ENCODE measurements at regions not wholly inside any gene's neighbourhood (a gene's known extent, or its start where the extent isn't known, plus 50 kb on each side); places are given as distances from the start of the nearest gene placed in this dataset.

- Mint-ChIP-seq H3K9me3 (peaks cover 46% of the 10 kb centered on the region), H3K4me1 (no peaks in the 10 kb centered on the region), H3K27me3 (ENCODE audit: low read depth) (no peaks in the 10 kb centered on the region), H3K27ac (no peak overlapping the region), H3K4me3 (no peak overlapping the region), H3K36me3 (peaks cover 7% of the 10 kb centered on the region)
- no peak for TF ChIP-seq CTCF (IDR thresholded peaks at IDR 0.05; ENCODE audit: unreplicated experiment)
- DNase-seq (ENCODE audit: low spot score in 2 of 2, unreplicated experiment in 2 of 2) = no peak
These were observed 630.4 kb upstream of the CCDC179 start for GRCh38 chr11:23490557-23491235.

- DNase-seq (ENCODE audit: low spot score in 2 of 2, unreplicated experiment in 2 of 2) = no peak
- H3K36me3 Mint-ChIP-seq = no peaks in the 10 kb centered on the region
- no peaks in the 10 kb centered on the region for H3K27me3 Mint-ChIP-seq (ENCODE audit: low read depth)
- no peak for TF ChIP-seq CTCF (IDR thresholded peaks at IDR 0.05; ENCODE audit: unreplicated experiment)
- peaks cover 10% of the 10 kb centered on the region for H3K9me3 Mint-ChIP-seq
- H3K4me3 Mint-ChIP-seq = no peak overlapping the region
- no peak overlapping the region for H3K27ac Mint-ChIP-seq
- H3K4me1 Mint-ChIP-seq = no peaks in the 10 kb centered on the region
These were observed 634.7 kb upstream of the CCDC179 start for GRCh38 chr11:23494981-23495380.

GRCh38 chr11:23496340-23496739 lies 636.1 kb upstream of the CCDC179 start:
- no peak for TF ChIP-seq CTCF (IDR thresholded peaks at IDR 0.05; ENCODE audit: unreplicated experiment)

GRCh38 chr11:23497040-23497439 lies 636.8 kb upstream of the CCDC179 start:
- Mint-ChIP-seq H3K27ac (no peak overlapping the region), H3K27me3 (ENCODE audit: low read depth) (no peaks in the 10 kb centered on the region), H3K9me3 (no peaks in the 10 kb centered on the region), H3K36me3 (no peaks in the 10 kb centered on the region), H3K4me3 (no peak overlapping the region), H3K4me1 (no peaks in the 10 kb centered on the region)
- DNase-seq (ENCODE audit: low spot score in 2 of 2, unreplicated experiment in 2 of 2) = no peak
- no peak for TF ChIP-seq CTCF (IDR thresholded peaks at IDR 0.05; ENCODE audit: unreplicated experiment)

More at GRCh38 chr11:23496340-23496739, 636.1 kb upstream of the CCDC179 start:
- DNase-seq (ENCODE audit: low spot score in 2 of 2, unreplicated experiment in 2 of 2) = no peak
- Mint-ChIP-seq H3K36me3 (no peaks in the 10 kb centered on the region), H3K27me3 (ENCODE audit: low read depth) (no peaks in the 10 kb centered on the region), H3K9me3 (peaks cover 5% of the 10 kb centered on the region), H3K27ac (no peak overlapping the region), H3K4me1 (no peaks in the 10 kb centered on the region), H3K4me3 (no peak overlapping the region)

- H3K27me3 Mint-ChIP-seq (ENCODE audit: low read depth) = no peaks in the 10 kb centered on the region
- DNase-seq (ENCODE audit: low spot score in 2 of 2, unreplicated experiment in 2 of 2) = no peak
- H3K4me3 Mint-ChIP-seq = no peak overlapping the region
- no peaks in the 10 kb centered on the region for H3K36me3 Mint-ChIP-seq
- H3K9me3 Mint-ChIP-seq = no peaks in the 10 kb centered on the region
- H3K4me1 Mint-ChIP-seq = no peaks in the 10 kb centered on the region
- no peak for TF ChIP-seq CTCF (IDR thresholded peaks at IDR 0.05; ENCODE audit: unreplicated experiment)
- H3K27ac Mint-ChIP-seq = no peak overlapping the region
These were observed 642.1 kb upstream of the CCDC179 start for GRCh38 chr11:23502389-23502788.

- no peaks in the 10 kb centered on the region for H3K9me3 Mint-ChIP-seq
- DNase-seq (ENCODE audit: low spot score in 2 of 2, unreplicated experiment in 2 of 2) = no peak
- H3K36me3 Mint-ChIP-seq = no peaks in the 10 kb centered on the region
- no peak overlapping the region for H3K4me3 Mint-ChIP-seq
- no peak overlapping the region for H3K27ac Mint-ChIP-seq
- no peaks in the 10 kb centered on the region for H3K27me3 Mint-ChIP-seq (ENCODE audit: low read depth)
- H3K4me1 Mint-ChIP-seq = no peaks in the 10 kb centered on the region
- TF ChIP-seq CTCF (IDR thresholded peaks at IDR 0.05; ENCODE audit: unreplicated experiment) = no peak
These were observed 642.6 kb upstream of the CCDC179 start for GRCh38 chr11:23502826-23503225.
